GM21576 (cell line): ENCODE measurements at regions not wholly inside any gene's neighbourhood (a gene's known extent, or its start where the extent isn't known, plus 50 kb on each side); places are given as distances from the start of the nearest gene placed in this dataset.

ENCODE experiments used
- ATAC-seq: cut with Tn5 transposase; IDR thresholded peaks from one replicate; pipeline ENCODE4 v1.9.1; 2021; ENCODE audit warnings: mild to moderate bottlenecking, moderate library complexity; ENCODE audit not compliant: unreplicated experiment

GRCh38 chr1:198861636-198862035 lies 222.8 kb downstream of the PTPRC start:
- ATAC-seq: no peak

- ATAC-seq: no peak
Measured at GRCh38 chr1:198864695-198865094, 225.9 kb downstream of the PTPRC start.

GRCh38 chr1:198865319-198865718 lies 226.5 kb downstream of the PTPRC start:
- no peak for ATAC-seq

GRCh38 chr1:198867182-198867581 lies 228.3 kb downstream of the PTPRC start:
- ATAC-seq: no peak

- no peak for ATAC-seq
Measured at GRCh38 chr1:198873696-198874230, 234.9 kb downstream of the PTPRC start.

- no peak for ATAC-seq
Measured at GRCh38 chr1:198876371-198876871, 237.6 kb downstream of the PTPRC start.

GRCh38 chr1:198878566-198878965 lies 239.7 kb downstream of the PTPRC start:
- ATAC-seq: no peak

GRCh38 chr1:198879711-198880306 lies 241.0 kb downstream of the PTPRC start:
- ATAC-seq: no peak

- ATAC-seq: no peak
Measured at GRCh38 chr1:198880397-198880796, 241.6 kb downstream of the PTPRC start.

- no peak for ATAC-seq
Measured at GRCh38 chr1:198880818-198881597, 242.2 kb downstream of the PTPRC start.

GRCh38 chr1:198883184-198883583 lies 244.3 kb downstream of the PTPRC start:
- ATAC-seq: no peak

- no peak for ATAC-seq
Measured at GRCh38 chr1:198887866-198888265, 249.0 kb downstream of the PTPRC start.

- no peak for ATAC-seq
Measured at GRCh38 chr1:198888379-198888943, 249.6 kb downstream of the PTPRC start.

- ATAC-seq: no peak
Measured at GRCh38 chr1:198889101-198889500, 250.3 kb downstream of the PTPRC start.

- ATAC-seq: no peak
Measured at GRCh38 chr1:198889749-198890148, 250.9 kb downstream of the PTPRC start.

- ATAC-seq: no peak
Measured at GRCh38 chr1:198890214-198890930, 251.5 kb downstream of the PTPRC start.

- ATAC-seq: no peak
Measured at GRCh38 chr1:198892065-198892464, 253.2 kb downstream of the PTPRC start.

GRCh38 chr1:198893141-198893540 lies 254.3 kb downstream of the PTPRC start:
- no peak for ATAC-seq

- ATAC-seq: no peak
Measured at GRCh38 chr1:198893763-198894444, 255.1 kb downstream of the PTPRC start.

- ATAC-seq: no peak
Measured at GRCh38 chr1:198901266-198901665, 262.4 kb downstream of the PTPRC start.

- ATAC-seq: no peak
Measured at GRCh38 chr1:198902655-198903054, 263.8 kb downstream of the PTPRC start.
